PC-9 (cell line): ENCODE measurements at regions not wholly inside any gene's neighbourhood (a gene's known extent, or its start where the extent isn't known, plus 50 kb on each side); places are given as distances from the start of the nearest gene placed in this dataset.

Experiments used
- BruUV-seq: library from RNA; stranded (reverse); fragments of 400-500 nt; replicated peaks from 2 replicates; lab custom pipeline; 2021; lab: Mats Ljungman, UMichigan
- CTCF ChIA-PET: fragments of 300-600 bp; sonication (Branson Sonifier 250); formaldehyde crosslinking; loops from one replicate; lab custom pipeline; 2022; ENCODE audit warnings: antibody characterized with exemption; lab: Charles Lee
- POLR2A ChIA-PET: fragments of 300-600 bp; sonication (Branson Sonifier 250); formaldehyde crosslinking; loops from one replicate; lab custom pipeline; 2022; ENCODE audit warnings: antibody characterized with exemption; ENCODE audit not compliant: unreplicated experiment; lab: Charles Lee
- DNase-seq, 2 experiments: peaks; one replicate each; pipeline versions ENCODE4 v3.0.0 to v3.0.0-alpha.2; 2015 to 2022; ENCODE audit warnings: mixed read lengths in 1 of 2
- H2AFZ ChIP-seq: fragments of 200-600 bp; sonication (generic); 2 replicates; pipeline ENCODE4 v1.8.1; 2017; ENCODE audit warnings: antibody characterized with exemption
- H3F3A ChIP-seq: fragments of 200-600 bp; sonication (generic); 2 replicates; pipeline ENCODE4 v1.8.1; 2017; ENCODE audit warnings: antibody characterized with exemption, mild to moderate bottlenecking, low read depth; ENCODE audit not compliant: insufficient read depth
- H3K27ac ChIP-seq: fragments of 200-600 bp; sonication (generic); 2 replicates; pipeline ENCODE4 v1.6.1; 2016; ENCODE audit warnings: mixed run types
- H3K27me3 ChIP-seq: fragments of 200-600 bp; sonication (generic); 2 replicates; pipeline ENCODE4 v1.6.1; 2016; ENCODE audit warnings: low read depth, mixed run types; ENCODE audit not compliant: insufficient read depth
- H3K36me3 ChIP-seq: fragments of 200-600 bp; sonication (generic); 2 replicates; pipeline ENCODE4 v1.6.1; 2016; ENCODE audit warnings: low read depth, mixed run types
- H3K4me1 ChIP-seq: fragments of 200-600 bp; sonication (generic); replicated peaks from 2 replicates; pipeline ENCODE4 v1.6.1; 2016; ENCODE audit warnings: mixed run types; ENCODE audit not compliant: insufficient read depth
- H3K4me2 ChIP-seq: fragments of 200-600 bp; sonication (generic); 2 replicates; pipeline ENCODE4 v1.6.1; 2017; ENCODE audit warnings: mixed run types
- H3K4me3 ChIP-seq: fragments of 200-600 bp; sonication (generic); 2 replicates; pipeline ENCODE4 v1.6.1; 2016; ENCODE audit warnings: mixed run types
- H3K79me2 ChIP-seq: fragments of 200-600 bp; sonication (generic); 2 replicates; pipeline ENCODE4 v1.6.1; 2017; ENCODE audit warnings: low read depth, mixed run types
- H3K9me2 ChIP-seq: fragments of 200-600 bp; sonication (generic); 2 replicates; pipeline ENCODE4 v1.8.1; 2017; ENCODE audit warnings: mild to moderate bottlenecking; ENCODE audit not compliant: insufficient read depth
- H3K9me3 ChIP-seq: fragments of 200-600 bp; sonication (generic); 2 replicates; pipeline ENCODE4 v1.8.1; 2016; ENCODE audit warnings: low read depth; ENCODE audit not compliant: insufficient read depth
- H4K20me1 ChIP-seq: fragments of 200-600 bp; sonication (generic); 2 replicates; pipeline ENCODE4 v1.8.1; 2017; ENCODE audit not compliant: insufficient read depth
- EZH2 ChIP-seq: fragments of 200-600 bp; sonication (generic); IDR thresholded peaks from 2 replicates; pipeline ENCODE4 v1.8.0; 2017; ENCODE audit warnings: antibody characterized with exemption, low read depth
- intact Hi-C: fragments of 100-400 bp; cut with micrococcal nuclease; formaldehyde crosslinking; loops from one replicate; pipeline ENCODE4 v1.10.0; 2022; ENCODE audit not compliant: unreplicated experiment
- TF ChIP-seq, protein P1 (sequence below): fragments of 200-600 bp; sonication (generic); conservative IDR thresholded peaks from 2 replicates; pipeline ENCODE4 v1.6.1; 2017; ENCODE audit warnings: mixed run types, antibody characterized with exemption, mild to moderate bottlenecking, moderate library complexity

DNA sequence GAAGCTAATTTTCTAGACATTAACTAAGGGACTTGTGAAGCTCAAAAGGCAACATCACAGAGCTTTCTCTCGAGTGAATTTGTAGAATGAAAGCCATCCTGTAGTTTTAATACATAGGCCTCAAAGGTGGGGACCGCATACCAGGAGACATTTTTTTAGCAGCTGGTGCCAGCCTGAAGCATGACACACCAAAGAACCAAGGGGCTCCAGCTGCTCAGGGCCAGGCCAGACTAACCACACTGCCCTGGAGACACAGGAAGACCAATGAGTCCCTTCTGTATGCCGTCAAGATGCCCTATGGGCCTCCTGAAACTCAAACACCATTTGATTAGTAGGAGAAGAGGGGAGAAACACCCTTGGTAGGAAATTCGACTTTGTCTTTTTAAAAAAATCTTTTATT is 113.9 kb upstream of the CACNA1E start:
- no peak overlapping the region for H3K27ac ChIP-seq
- intact Hi-C loops, result no loop called here
- H3K36me3 ChIP-seq, result no peaks in the 10 kb centered on the region
- H3K79me2 ChIP-seq, result no peaks in the 10 kb centered on the region
- no peak overlapping the region for H3K4me3 ChIP-seq
- peaks cover 5% of the 10 kb centered on the region; the same call in 1 of the 2 replicates for H3K27me3 ChIP-seq
- H3K9me2 ChIP-seq, result no peaks in the 10 kb centered on the region
- TF ChIP-seq, protein P1, sequence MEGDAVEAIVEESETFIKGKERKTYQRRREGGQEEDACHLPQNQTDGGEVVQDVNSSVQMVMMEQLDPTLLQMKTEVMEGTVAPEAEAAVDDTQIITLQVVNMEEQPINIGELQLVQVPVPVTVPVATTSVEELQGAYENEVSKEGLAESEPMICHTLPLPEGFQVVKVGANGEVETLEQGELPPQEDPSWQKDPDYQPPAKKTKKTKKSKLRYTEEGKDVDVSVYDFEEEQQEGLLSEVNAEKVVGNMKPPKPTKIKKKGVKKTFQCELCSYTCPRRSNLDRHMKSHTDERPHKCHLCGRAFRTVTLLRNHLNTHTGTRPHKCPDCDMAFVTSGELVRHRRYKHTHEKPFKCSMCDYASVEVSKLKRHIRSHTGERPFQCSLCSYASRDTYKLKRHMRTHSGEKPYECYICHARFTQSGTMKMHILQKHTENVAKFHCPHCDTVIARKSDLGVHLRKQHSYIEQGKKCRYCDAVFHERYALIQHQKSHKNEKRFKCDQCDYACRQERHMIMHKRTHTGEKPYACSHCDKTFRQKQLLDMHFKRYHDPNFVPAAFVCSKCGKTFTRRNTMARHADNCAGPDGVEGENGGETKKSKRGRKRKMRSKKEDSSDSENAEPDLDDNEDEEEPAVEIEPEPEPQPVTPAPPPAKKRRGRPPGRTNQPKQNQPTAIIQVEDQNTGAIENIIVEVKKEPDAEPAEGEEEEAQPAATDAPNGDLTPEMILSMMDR, result no peak
- no peak for TF ChIP-seq EZH2
- H2AFZ ChIP-seq, result 0 out of 2 replicates have a peak overlapping the region, but pooled peaks have one; percentile 44
- H3K4me2 ChIP-seq, result no peak overlapping the region
- no peak for DNase-seq
- CTCF ChIA-PET, result no interaction called here
- H3K4me1 ChIP-seq, result no peaks in the 10 kb centered on the region
- no peaks in the 10 kb centered on the region for H3F3A ChIP-seq
- POLR2A ChIA-PET, result no interaction called here
- H4K20me1 ChIP-seq, result no peaks in the 10 kb centered on the region
- 0 out of 2 replicates have a peak, but pooled peaks cover 6% of the 10 kb centered on the region for H3K9me3 ChIP-seq
- no TSS peak for BruUV-seq

DNA sequence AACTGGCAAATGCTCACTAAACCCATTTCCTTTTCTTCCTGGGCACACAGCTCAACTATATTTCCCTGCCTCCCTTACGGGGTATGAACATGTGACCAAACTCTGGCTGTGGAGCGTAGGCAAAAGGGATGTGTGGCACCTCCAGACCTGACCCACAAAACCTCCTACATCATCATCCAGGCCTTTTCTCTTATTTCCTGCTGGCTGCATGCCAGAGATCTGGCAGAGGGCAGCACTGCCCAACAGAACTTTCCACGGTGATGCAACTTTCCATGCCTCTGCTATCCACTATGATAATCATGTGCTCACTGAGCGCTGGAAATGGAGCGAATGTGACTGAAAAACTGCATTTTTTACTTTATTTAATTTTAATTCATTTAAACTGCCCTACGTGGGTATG is 99.6 kb upstream of the CACNA1E start:
- Histone ChIP-seq H3F3A (no peaks in the 10 kb centered on the region), H3K4me3 (no peak overlapping the region), H3K79me2 (no peaks in the 10 kb centered on the region), H2AFZ (no peak overlapping the region), H3K9me2 (no peaks in the 10 kb centered on the region), H3K9me3 (no peaks in the 10 kb centered on the region), H3K36me3 (no peaks in the 10 kb centered on the region), H4K20me1 (no peaks in the 10 kb centered on the region), H3K4me2 (no peak overlapping the region), H3K27ac (no peak overlapping the region), H3K27me3 (peaks cover 56% of the 10 kb centered on the region), H3K4me1 (no peaks in the 10 kb centered on the region)
- BruUV-seq, result no TSS peak
- POLR2A ChIA-PET, result no interaction called here
- DNase-seq, result peak in 1 of 2 experiments; percentile 8
- intact Hi-C loops, result no loop called here
- TF ChIP-seq, protein P1, result no peak
- TF ChIP-seq EZH2, result no peak
- CTCF ChIA-PET, result no interaction called here

GRCh38 chr1:181386340-181386739 is 97.0 kb upstream of the CACNA1E start:
- Histone ChIP-seq H3K4me3 (no peak overlapping the region), H3K27ac (no peak overlapping the region), H3K4me1 (no peaks in the 10 kb centered on the region), H4K20me1 (no peaks in the 10 kb centered on the region), H3F3A (no peaks in the 10 kb centered on the region), H3K79me2 (no peaks in the 10 kb centered on the region), H3K9me3 (no peaks in the 10 kb centered on the region), H3K9me2 (no peaks in the 10 kb centered on the region), H3K36me3 (no peaks in the 10 kb centered on the region), H3K4me2 (no peak overlapping the region), H2AFZ (no peak overlapping the region), H3K27me3 (peaks cover 74% of the 10 kb centered on the region)
- no peak for DNase-seq
- TF ChIP-seq EZH2, result no peak
- TF ChIP-seq, protein P1, result no peak
- ChIA-PET POLR2A (no interaction called here), CTCF (no interaction called here)
- intact Hi-C loops, result no loop called here
- BruUV-seq, result no TSS peak
